ENCODE measurements at regions not wholly inside any gene's neighbourhood (a gene's known extent, or its start where the extent isn't known, plus 50 kb on each side); places are given as distances from the start of the nearest gene placed in this dataset.

GRCh38 chr12:38137716-38138115, 178.9 kb upstream of the ALG10B start:
- no peak for TF ChIP-seq YY1 (IDR thresholded peaks at IDR 0.05; ENCODE audit: insufficient read depth, insufficient read length)
- no peak for TF ChIP-seq ZNF274 (IDR thresholded peaks at IDR 0.05; ENCODE audit: low read depth, low read length)
- no peak for TF ChIP-seq SUZ12 (IDR thresholded peaks at IDR 0.05; ENCODE audit: extremely low read depth, insufficient read depth, insufficient read length)

Data from NT2/D1 (cell line).